GM13976 (cell line): ENCODE measurements at regions not wholly inside any gene's neighbourhood (a gene's known extent, or its start where the extent isn't known, plus 50 kb on each side); places are given as distances from the start of the nearest gene placed in this dataset.

ENCODE experiments used
- DNase-seq: peaks from one replicate; pipeline ENCODE4 v3.0.0; 2012; ENCODE audit warnings: low spot score
- in situ Hi-C: fragments of 300-500 bp; cut with MboI; formaldehyde crosslinking; loops from one replicate; pipeline ENCODE4 v1.12.0; 2022; ENCODE audit warnings: low sequenced_read_pairs, mixed read lengths, inconsistent platforms; ENCODE audit not compliant: unreplicated experiment
- TF ChIP-seq, protein P1 (sequence below): IDR thresholded peaks from 2 replicates; pipeline ENCODE4 v1.5.1; 2012; ENCODE audit warnings: borderline replicate concordance, mild to moderate bottlenecking; ENCODE audit not compliant: insufficient read depth; ENCODE audit errors: extremely low read depth, missing control alignments, control extremely low read depth

DNA sequence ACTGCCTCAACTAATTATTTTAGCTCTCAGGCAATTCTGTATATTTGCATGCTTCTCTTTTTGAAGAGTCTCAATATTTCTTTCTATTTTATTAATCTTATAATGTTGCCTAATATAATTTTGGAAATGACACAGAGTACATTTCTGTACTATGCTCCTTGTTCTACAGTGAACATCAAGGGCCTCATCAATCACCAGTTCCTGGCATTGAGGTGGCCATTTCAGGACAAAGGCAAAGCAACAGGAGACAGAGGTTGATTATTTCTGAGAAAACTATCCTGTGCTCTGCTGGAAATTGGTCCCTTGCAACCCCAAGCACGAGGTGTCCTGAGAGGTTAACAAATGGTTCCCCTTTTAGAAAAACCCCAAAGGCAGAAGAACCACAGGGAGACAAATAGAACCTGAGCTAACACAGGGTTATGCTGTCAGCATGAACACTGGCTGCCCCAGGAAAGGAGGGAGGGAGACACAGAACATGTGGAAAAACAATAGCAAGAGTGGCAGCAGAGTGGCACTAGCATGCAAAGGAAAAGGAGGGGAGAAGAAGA lies 63.9 kb upstream of the VAV3 start:
- TF ChIP-seq, protein P1, sequence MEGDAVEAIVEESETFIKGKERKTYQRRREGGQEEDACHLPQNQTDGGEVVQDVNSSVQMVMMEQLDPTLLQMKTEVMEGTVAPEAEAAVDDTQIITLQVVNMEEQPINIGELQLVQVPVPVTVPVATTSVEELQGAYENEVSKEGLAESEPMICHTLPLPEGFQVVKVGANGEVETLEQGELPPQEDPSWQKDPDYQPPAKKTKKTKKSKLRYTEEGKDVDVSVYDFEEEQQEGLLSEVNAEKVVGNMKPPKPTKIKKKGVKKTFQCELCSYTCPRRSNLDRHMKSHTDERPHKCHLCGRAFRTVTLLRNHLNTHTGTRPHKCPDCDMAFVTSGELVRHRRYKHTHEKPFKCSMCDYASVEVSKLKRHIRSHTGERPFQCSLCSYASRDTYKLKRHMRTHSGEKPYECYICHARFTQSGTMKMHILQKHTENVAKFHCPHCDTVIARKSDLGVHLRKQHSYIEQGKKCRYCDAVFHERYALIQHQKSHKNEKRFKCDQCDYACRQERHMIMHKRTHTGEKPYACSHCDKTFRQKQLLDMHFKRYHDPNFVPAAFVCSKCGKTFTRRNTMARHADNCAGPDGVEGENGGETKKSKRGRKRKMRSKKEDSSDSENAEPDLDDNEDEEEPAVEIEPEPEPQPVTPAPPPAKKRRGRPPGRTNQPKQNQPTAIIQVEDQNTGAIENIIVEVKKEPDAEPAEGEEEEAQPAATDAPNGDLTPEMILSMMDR: no peak
- no peak for DNase-seq
- in situ Hi-C loops: no loop called here

DNA sequence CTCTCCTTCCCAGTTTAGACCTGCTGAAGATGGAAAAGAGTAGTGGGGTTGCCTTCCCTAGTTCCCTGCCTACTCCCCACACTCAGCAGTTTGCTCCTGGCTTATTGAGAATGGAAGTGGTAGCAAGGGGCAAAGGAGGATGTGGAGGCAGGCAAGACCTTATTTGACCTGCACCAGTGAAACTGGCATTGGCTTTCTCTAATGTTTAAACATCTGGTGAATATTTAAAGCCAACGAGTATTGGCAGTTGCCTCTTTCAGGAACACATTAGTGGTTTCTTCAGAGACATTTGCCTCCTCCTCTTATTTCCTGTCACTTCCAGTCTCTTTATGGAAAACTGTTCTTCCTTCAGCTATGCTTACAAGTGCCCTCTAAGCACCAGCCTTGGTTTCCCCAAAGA lies 62.4 kb upstream of the VAV3 start:
- no peak for DNase-seq
- in situ Hi-C loops: no loop called here
- TF ChIP-seq, protein P1: no peak

DNA sequence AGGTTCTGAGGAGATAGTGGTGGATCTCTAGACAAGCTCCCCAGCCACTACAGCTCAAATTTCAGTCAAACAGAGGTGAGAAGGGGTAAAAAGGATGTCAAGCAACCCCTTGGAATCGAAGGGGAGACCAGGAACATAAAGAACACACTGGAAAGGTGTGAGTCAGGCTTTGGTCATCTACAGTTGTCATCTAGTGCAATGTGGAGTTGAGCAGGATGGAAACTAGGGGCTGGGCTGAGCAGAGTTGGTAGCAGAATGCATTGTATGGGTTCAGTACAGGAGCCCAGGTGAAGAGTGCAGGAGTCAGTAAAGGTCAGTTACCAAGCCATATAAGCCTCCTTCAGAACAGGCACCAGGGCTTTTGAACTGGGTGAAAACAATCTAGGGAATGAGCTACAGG lies 52.7 kb upstream of the VAV3 start:
- no peak for DNase-seq
- in situ Hi-C loops: no loop called here
- TF ChIP-seq, protein P1: no peak

DNA sequence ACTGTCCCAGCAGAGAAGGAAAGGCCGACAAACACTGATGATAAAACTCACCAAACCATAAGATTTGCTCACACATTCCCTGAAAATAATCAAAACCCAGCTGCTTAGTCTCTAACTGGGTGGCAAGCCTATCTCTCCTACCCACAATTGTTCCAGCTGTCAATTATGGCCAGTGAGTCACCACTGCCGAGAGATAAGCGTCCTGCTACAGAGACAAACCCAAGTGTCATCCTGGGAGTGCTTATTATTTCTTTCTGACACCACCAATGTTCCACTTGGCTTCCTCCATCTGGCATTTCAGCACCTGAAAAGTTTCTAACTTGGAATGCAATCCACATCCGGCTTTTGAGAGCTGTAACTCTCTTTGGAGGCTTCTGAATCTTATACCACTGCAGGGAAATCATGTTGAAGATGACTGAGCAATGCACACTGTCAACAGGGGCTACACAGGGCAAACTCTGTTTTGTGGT lies 51.5 kb upstream of the VAV3 start:
- TF ChIP-seq, protein P1: no peak
- DNase-seq: no peak
- in situ Hi-C loops: no loop called here
